Skeletal muscle tissue (tissue), 3 donors: ENCODE measurements at regions not wholly inside any gene's neighbourhood (a gene's known extent, or its start where the extent isn't known, plus 50 kb on each side); places are given as distances from the start of the nearest gene placed in this dataset.
"Not testable (repeated sequence)": the region's sequence is repeated elsewhere in the genome, so short reads cannot be mapped to it uniquely, and the experiment has no call there.

Experiments
- H3K27ac ChIP-seq: one replicate; pipeline ENCODE4 v1.7.0; 2013; ENCODE audit warnings: mild to moderate bottlenecking, low read depth, low read length, inconsistent platforms
- H3K27me3 ChIP-seq, 3 donors: one replicate each; pipeline ENCODE4 v1.7.0; 2013; ENCODE audit warnings: low read length in 3 of 3; ENCODE audit not compliant: control insufficient read depth in 3 of 3, insufficient read depth in 3 of 3
- H3K36me3 ChIP-seq, 3 donors: one replicate each; pipeline ENCODE4 v1.7.0; 2013; ENCODE audit warnings: low read length in 3 of 3; ENCODE audit not compliant: control insufficient read depth in 3 of 3, insufficient read depth in 3 of 3
- H3K4me1 ChIP-seq, 3 donors: one replicate each; pipeline ENCODE4 v1.7.0; 2013; ENCODE audit warnings: low read length in 3 of 3, mild to moderate bottlenecking in 3 of 3; ENCODE audit not compliant: control insufficient read depth in 3 of 3, insufficient read depth in 3 of 3
- H3K4me3 ChIP-seq, 3 donors: one replicate each; pipeline ENCODE4 v1.7.0; 2013; ENCODE audit warnings: low read length in 3 of 3
- H3K9ac ChIP-seq, 3 donors: one replicate each; pipeline ENCODE4 v1.7.0; 2013; ENCODE audit warnings: low read length in 3 of 3, mild to moderate bottlenecking in 3 of 3, moderate library complexity in 2 of 3, low read depth in 1 of 3
- H3K9me3 ChIP-seq, 3 donors: one replicate each; pipeline ENCODE4 v1.7.0; 2013; ENCODE audit warnings: low read length in 3 of 3; ENCODE audit not compliant: control insufficient read depth in 3 of 3
- donor health status: Osteomylitis.

DNA sequence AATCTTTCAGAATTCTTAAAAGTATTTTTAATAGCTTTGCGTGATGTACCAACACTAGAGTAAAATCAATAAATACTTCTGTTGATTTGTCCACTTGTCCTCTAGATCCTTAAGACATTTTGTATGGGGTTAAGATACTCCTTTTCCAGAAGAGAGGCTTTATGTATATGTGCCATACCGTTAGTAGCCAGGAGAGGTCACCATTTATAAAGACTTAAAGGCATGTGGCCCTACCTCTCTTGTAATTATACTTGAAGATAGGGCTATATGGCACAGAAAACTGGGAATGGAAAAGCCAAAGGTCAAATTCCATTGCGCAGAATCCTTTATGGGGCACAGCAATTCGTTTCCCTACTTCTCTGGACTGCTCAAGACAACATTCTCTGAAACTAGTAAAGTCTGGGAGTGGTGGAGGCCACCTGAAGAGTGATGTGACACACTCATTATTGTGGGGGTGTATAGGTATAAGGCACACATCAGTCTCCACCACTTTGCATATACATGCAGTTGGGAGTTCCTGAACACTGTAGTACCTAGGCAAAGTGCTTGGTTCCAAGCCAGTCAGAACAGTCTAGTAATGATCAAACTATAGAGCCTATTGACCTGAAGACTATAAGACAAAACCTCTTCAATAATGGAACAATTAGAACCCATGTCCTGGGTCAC, 140.1 kb upstream of the FBXL17 start:
- no peak overlapping the region for H3K27ac ChIP-seq
- no peak overlapping the region for H3K4me3 ChIP-seq
- no peaks in the 10 kb centered on the region for H3K4me1 ChIP-seq
- no peak overlapping the region for H3K9ac ChIP-seq
- no peaks in the 10 kb centered on the region for H3K27me3 ChIP-seq
- no peaks in the 10 kb centered on the region for H3K36me3 ChIP-seq
- no peaks in the 10 kb centered on the region for H3K9me3 ChIP-seq

DNA sequence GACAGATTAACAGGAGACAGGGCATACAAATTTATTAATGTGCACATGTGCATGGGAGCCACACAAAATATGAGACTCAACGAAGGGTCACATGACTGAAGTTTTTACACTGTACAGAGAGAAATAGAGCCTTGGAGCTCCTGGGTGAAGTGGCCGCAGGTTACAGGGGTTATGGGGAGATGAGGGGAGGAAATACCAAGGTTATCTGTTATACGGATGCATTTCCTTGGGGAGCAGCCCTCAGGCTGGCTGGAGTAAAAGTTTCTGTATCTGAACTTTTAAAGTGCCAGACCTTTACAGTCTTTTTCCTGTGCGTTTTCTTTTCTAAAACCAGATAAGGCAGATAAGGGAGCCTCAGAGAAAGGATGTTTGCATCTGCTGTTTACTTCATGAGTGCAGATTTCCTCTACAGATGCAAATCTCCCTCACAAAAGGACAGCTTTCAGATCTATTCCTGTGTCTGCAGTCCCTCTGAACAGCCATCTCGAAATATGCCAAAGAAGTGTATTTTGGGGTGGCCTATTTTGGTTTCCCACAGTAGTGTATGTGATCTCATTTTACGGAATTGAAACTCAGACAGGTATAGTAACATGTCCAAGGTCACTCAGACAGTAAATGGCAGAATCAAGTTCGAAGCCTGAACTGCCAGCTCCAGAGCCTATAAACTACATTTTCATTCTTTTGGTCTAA, 139.3 kb upstream of the FBXL17 start:
- no peaks in the 10 kb centered on the region for H3K4me1 ChIP-seq
- no peak overlapping the region for H3K4me3 ChIP-seq
- H3K9ac ChIP-seq, result no peak overlapping the region

GRCh38 chr5:108516785-108517184, 134.9 kb upstream of the FBXL17 start:
- Histone ChIP-seq H3K9ac (no peak overlapping the region), H3K36me3 (no peaks in the 10 kb centered on the region), H3K27me3 (no peaks in the 10 kb centered on the region), H3K9me3 (no peaks in the 10 kb centered on the region), H3K4me1 (no peaks in the 10 kb centered on the region), H3K27ac (no peak overlapping the region), H3K4me3 (no peak overlapping the region)

More for the DNA sequence above, 139.3 kb upstream of the FBXL17 start:
- H3K27me3 ChIP-seq, result no peaks in the 10 kb centered on the region
- no peaks in the 10 kb centered on the region for H3K36me3 ChIP-seq
- no peak overlapping the region for H3K27ac ChIP-seq
- H3K9me3 ChIP-seq, result no peaks in the 10 kb centered on the region

DNA sequence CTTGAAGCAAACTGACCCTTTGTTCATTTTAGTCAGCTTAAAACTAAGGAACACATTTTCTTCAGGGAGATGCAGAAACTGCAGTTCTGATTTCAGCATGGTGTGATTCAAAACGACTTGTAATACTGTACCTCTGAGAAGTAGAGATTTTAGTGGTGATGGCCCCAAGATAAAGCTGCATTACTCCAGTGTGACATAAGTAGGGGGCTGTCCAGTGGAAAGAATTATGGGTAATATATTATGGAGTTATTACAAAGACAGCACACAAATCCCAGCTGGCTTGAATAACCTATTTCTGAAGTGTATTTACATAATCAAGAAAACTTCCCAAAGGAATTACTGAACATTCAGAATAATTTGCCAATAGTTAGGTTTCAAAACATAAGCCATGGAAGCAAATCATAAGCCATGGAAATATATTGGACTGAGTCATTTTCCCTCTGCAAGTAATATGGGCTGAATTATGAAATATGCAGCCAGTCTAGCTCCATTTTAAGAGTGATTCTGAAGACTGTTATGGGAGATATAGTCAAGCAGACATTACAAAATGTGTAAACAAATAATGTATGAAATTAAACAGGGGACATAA, 133.7 kb upstream of the FBXL17 start:
- no peak overlapping the region for H3K27ac ChIP-seq
- no peaks in the 10 kb centered on the region for H3K27me3 ChIP-seq
- no peaks in the 10 kb centered on the region for H3K9me3 ChIP-seq
- H3K9ac ChIP-seq, result no peak overlapping the region
- no peak overlapping the region for H3K4me3 ChIP-seq
- H3K4me1 ChIP-seq, result no peaks in the 10 kb centered on the region
- H3K36me3 ChIP-seq, result no peaks in the 10 kb centered on the region

- H3K9ac ChIP-seq, result no peak overlapping the region
- no peaks in the 10 kb centered on the region for H3K9me3 ChIP-seq
- no peak overlapping the region for H3K27ac ChIP-seq
- no peaks in the 10 kb centered on the region for H3K4me1 ChIP-seq
- H3K27me3 ChIP-seq, result no peaks in the 10 kb centered on the region
- no peaks in the 10 kb centered on the region for H3K36me3 ChIP-seq
- H3K4me3 ChIP-seq, result no peak overlapping the region
Measured at GRCh38 chr5:108508979-108509378, 127.1 kb upstream of the FBXL17 start.

- Histone ChIP-seq H3K27me3 (no peaks in the 10 kb centered on the region), H3K27ac (no peak overlapping the region), H3K4me3 (no peak overlapping the region), H3K4me1 (no peaks in the 10 kb centered on the region), H3K9ac (no peak overlapping the region), H3K9me3 (no peaks in the 10 kb centered on the region), H3K36me3 (no peaks in the 10 kb centered on the region)
Measured at GRCh38 chr5:108507631-108508030, 125.7 kb upstream of the FBXL17 start.

GRCh38 chr5:108505608-108506007, 123.7 kb upstream of the FBXL17 start:
- Histone ChIP-seq H3K27ac (no peak overlapping the region), H3K4me1 (no peaks in the 10 kb centered on the region), H3K9me3 (peaks cover 0 to 2% (median 0%) of the 10 kb centered on the region in 3 donors)

DNA sequence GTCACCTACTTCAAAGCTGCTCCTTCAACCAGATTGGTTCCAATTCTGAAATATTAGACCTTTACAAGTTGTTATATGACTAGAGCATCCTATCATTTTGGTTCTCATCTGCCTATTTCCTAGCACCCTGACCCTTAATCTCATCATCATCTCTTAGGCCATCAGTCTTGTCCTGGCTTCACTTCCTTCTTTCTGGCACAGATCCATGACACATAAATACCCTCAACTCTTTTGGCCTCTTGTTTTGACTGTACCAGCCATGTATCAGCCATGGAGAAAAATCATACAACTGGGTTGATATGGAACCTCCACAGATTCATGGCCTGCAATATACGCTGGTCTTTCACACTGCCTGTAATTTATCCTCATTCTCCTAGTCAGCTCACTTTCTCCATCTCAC, 123.1 kb upstream of the FBXL17 start:
- H3K4me1 ChIP-seq, result no peaks in the 10 kb centered on the region

More at GRCh38 chr5:108505608-108506007, 123.7 kb upstream of the FBXL17 start:
- Histone ChIP-seq H3K4me3 (no peak overlapping the region), H3K27me3 (no peaks in the 10 kb centered on the region), H3K9ac (no peak overlapping the region), H3K36me3 (no peaks in the 10 kb centered on the region)

DNA sequence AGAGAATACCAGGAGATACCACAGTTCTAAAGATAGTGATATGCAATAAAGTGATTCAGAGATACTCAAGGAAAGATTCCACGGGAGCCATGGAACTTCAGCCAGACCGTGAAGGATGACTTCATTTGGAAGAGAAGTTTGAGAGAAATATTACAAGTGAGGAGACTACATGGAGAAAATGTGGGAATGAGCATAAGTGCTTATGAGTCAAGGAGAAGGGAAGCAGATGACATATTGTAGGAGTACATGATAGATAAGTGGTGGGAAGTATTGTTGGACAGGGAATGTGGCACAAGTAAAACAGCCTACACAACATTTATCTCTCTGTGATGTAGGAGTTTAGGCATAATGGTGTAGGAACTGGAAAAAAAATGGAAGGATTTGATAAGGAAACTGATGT, 122.1 kb upstream of the FBXL17 start:
- H3K27ac ChIP-seq, result no peak overlapping the region
- no peaks in the 10 kb centered on the region for H3K4me1 ChIP-seq
- H3K4me3 ChIP-seq, result no peak overlapping the region
- no peaks in the 10 kb centered on the region for H3K36me3 ChIP-seq
- H3K9ac ChIP-seq, result no peak overlapping the region
- no peaks in the 10 kb centered on the region for H3K27me3 ChIP-seq
- H3K9me3 ChIP-seq, result peaks cover 0 to 2% (median 0%) of the 10 kb centered on the region in 3 donors

More for the DNA sequence above, 123.1 kb upstream of the FBXL17 start:
- H3K9ac ChIP-seq, result no peak overlapping the region
- H3K4me3 ChIP-seq, result no peak overlapping the region
- H3K9me3 ChIP-seq, result peaks cover 0 to 2% (median 0%) of the 10 kb centered on the region in 3 donors
- no peak overlapping the region for H3K27ac ChIP-seq
- no peaks in the 10 kb centered on the region for H3K36me3 ChIP-seq
- no peaks in the 10 kb centered on the region for H3K27me3 ChIP-seq

- not testable (repeated sequence) for H3K9me3 ChIP-seq, H3K4me1 ChIP-seq, H3K27ac ChIP-seq, H3K9ac ChIP-seq, H3K27me3 ChIP-seq, H3K4me3 ChIP-seq, H3K36me3 ChIP-seq
Measured at GRCh38 chr5:108495615-108496014, 113.7 kb upstream of the FBXL17 start.
